Esophagus squamous epithelium (tissue), 4 donors: ENCODE measurements at regions not wholly inside any gene's neighbourhood (a gene's known extent, or its start where the extent isn't known, plus 50 kb on each side); places are given as distances from the start of the nearest gene placed in this dataset.

Source experiments
- CTCF ChIP-seq, 6 experiments: fragments of 450-650 bp in 4 of 6; fragments of 200-600 bp in 2 of 6; sonication (generic) in 2 of 6; IDR thresholded peaks; one replicate each; pipeline ENCODE4 v1.5.1; 2016 to 2019; ENCODE audit warnings: antibody characterized with exemption in 6 of 6, mild to moderate bottlenecking in 4 of 6, moderate library complexity in 4 of 6
- POLR2A ChIP-seq, 4 donors: fragments of 450-650 bp; IDR thresholded peaks; one replicate each; pipeline ENCODE4 v1.6.1; 2017; ENCODE audit warnings: antibody characterized with exemption in 4 of 4, mild to moderate bottlenecking in 4 of 4, moderate library complexity in 3 of 4

GRCh38 chr3:153595186-153595815 is 433.3 kb downstream of the RAP2B start:
- TF ChIP-seq POLR2A (IDR thresholded peaks at IDR 0.05) = no peak
- peak in 5 of 6 experiments; percentile 35 to 79 (median 57) for TF ChIP-seq CTCF (IDR thresholded peaks at IDR 0.05)
